D721Med (cell line): ENCODE measurements at regions not wholly inside any gene's neighbourhood (a gene's known extent, or its start where the extent isn't known, plus 50 kb on each side); places are given as distances from the start of the nearest gene placed in this dataset.

Experiments
- DNase-seq: peaks from one replicate; pipeline ENCODE4 v3.0.0; 2011; ENCODE audit warnings: low spot score; ENCODE audit not compliant: insufficient read length
- FAIRE-seq: peaks from 2 replicates; lab custom pipeline; 2011; peaks lifted over from hg19 to GRCh38; lab: Jason Lieb, UNC
- CTCF ChIP-seq: IDR thresholded peaks from 2 replicates; pipeline ENCODE4 v1.5.1; 2012; ENCODE audit warnings: mild to moderate bottlenecking, control low read depth; ENCODE audit not compliant: insufficient read depth; ENCODE audit errors: missing control alignments

GRCh38 chr2:9149388-9149660, 57.3 kb upstream of the ASAP2 start:
- no peak for TF ChIP-seq CTCF
- no peak for FAIRE-seq
- DNase-seq = no peak

GRCh38 chr2:9146646-9147045, 60.0 kb upstream of the ASAP2 start:
- DNase-seq (no peak), FAIRE-seq (no peak)
- TF ChIP-seq CTCF = no peak

DNA sequence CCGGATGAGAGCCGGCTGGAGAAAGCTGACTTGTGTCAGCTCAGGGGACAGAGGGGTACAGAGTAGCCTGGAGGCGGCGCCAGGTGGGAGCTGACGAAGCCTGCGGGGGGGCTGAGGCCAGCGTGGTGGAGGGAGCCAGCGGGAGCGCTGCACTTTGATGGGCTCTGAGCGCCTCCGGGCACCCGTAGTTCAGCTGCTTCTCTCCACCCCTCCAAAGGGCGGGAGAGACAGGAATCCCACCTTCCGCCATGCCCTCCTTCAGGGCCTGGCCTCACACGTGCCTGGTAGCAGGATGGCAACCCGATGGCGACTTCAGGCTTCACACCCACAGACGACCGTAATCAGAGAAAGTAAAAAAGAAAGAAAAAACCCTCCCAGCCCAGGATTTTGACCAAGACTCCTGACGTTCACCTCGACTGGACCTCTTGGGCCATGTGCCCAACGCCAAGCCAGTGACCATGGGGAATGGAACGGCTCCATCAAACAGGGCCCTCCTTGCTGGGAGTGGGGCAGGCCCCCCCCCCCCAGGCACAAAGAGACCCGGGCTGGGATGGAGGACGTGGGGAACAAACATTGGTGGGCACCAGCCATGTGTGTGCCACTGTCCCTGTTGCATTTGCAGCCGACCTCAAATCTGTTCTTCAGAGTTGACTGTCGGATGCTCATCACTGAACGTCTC, 60.7 kb upstream of the ASAP2 start:
- DNase-seq = no peak
- FAIRE-seq = no peak
- TF ChIP-seq CTCF = no peak

DNA sequence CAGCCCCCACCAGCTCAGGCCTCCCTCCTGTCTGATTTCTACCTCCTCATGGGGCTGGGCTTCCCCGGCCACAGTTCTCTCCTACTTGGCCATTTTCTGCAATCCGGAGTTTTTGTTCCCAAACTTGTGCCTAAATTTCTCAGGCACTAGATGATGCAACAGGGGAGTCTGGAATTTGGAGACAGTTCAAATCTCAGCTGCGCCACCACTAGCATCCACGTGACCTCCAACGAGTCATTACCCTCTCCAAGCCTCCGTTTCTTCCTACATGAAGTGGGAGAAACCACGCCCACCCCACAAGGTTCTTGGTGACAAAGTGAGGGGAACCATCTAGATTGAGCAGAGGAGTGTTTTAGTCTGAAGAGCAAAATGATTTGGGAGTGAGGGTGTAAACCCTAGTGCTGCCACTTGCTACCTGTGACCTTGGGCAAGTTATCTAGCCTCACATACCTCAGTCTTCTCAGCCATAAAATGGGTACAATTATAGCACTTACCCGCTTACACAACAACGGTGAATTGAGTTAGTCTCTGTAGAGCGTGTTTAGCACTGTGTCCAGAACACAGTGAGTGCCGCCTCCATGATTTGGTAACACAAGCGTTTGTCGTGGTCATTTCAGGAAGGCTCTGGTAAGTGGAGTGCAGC, 61.4 kb upstream of the ASAP2 start:
- FAIRE-seq = no peak
- no peak for TF ChIP-seq CTCF
- no peak for DNase-seq

DNA sequence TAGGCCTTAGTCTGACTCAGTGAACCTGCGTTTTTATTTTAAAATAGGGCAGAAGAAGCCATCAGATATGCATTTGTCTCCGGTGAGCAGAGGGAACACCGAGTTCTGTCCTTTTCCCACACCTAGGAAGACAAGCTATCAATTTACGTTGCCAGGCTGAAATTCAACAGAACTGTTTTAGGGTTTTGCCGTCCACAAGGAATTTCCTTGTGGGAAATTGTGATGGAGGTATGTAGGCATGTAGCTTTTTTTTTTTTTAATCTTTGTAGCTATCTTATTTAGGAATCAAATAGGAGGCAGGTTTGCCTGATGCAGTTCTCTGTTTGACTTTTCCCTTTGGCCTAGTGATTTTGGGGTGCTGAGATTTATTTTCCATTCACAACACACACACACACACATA, 62.0 kb upstream of the ASAP2 start:
- DNase-seq = no peak
- no peak for FAIRE-seq
- no peak for TF ChIP-seq CTCF

DNA sequence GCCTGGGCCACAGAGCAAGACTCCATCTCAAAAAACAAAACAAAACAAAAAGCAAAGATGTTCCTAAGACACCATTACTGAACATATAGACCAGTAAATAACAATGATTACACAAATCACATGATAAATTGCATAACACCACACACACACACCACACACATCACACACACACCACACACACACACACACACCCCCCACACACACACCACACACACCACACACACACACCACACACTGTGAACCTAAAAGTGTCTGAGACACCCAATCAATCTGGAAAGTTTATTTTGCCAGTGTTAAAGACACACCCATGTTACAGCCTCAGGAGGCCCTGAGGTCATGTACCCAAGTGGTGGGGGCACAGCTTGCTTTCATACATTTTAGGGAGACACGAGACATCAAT, 62.6 kb upstream of the ASAP2 start:
- DNase-seq (no peak), FAIRE-seq (no peak)
- no peak for TF ChIP-seq CTCF

DNA sequence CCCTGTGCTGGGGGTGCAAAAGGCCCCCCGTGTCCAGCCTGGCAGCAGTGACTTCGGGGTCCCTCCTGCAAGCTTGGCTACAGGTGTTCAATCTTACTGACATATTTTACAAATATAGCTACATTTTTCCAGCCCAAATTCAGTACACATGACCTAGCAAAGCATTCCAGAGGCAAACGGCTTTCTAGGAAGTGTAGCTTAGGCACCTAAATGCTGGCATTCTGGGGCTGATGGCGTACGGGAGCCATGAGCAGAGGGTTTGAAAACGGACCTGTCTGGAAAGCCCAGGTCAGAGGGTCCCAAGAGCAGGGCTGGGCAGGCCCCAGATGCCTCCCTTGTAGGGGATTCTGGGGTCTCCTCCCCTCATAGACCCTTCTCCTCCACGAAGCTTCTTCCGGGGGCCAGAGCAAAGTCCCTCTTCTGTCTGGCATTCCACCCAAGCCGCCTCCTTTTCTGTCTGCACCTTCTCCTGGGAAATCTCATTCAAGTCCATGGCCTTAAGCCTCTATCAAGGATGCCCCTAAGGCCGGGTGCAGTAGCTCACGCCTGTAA, 63.3 kb upstream of the ASAP2 start:
- no peak for FAIRE-seq
- no peak for DNase-seq
- no peak for TF ChIP-seq CTCF
